ENCODE measurements at regions not wholly inside any gene's neighbourhood (a gene's known extent, or its start where the extent isn't known, plus 50 kb on each side); places are given as distances from the start of the nearest gene placed in this dataset.

- TF ChIP-seq POLR2A (IDR thresholded peaks at IDR 0.05): no peak
- no peak for TF ChIP-seq CTCF (IDR thresholded peaks at IDR 0.05)
These were observed 353.5 kb upstream of the B3GALT2 start for GRCh38 chr1:193539731-193540459.

Data from heart left ventricle (tissue), 13 donors.